Ovary (tissue), 3 donors: ENCODE measurements at regions not wholly inside any gene's neighbourhood (a gene's known extent, or its start where the extent isn't known, plus 50 kb on each side); places are given as distances from the start of the nearest gene placed in this dataset.

Experiments used
- CTCF ChIP-seq, 3 donors: fragments of 450-650 bp in 2 of 3; fragments of 200-600 bp in 1 of 3; IDR thresholded peaks; one replicate each; pipeline versions ENCODE4 v1.5.1 to v1.8.0; 2016 to 2022; ENCODE audit warnings: antibody characterized with exemption in 3 of 3, mild to moderate bottlenecking in 1 of 3
- EP300 ChIP-seq: sonication (generic); formaldehyde crosslinking; IDR thresholded peaks from one replicate; pipeline ENCODE4 v1.6.1; 2017; ENCODE audit warnings: antibody characterized with exemption
- POLR2A ChIP-seq: fragments of 450-650 bp; IDR thresholded peaks from one replicate; pipeline ENCODE4 v1.6.1; 2017; ENCODE audit warnings: antibody characterized with exemption, mild to moderate bottlenecking, moderate library complexity
- donor health status: DM: no; HTN: no; CAD: no.

- TF ChIP-seq CTCF (IDR thresholded peaks at IDR 0.05) (no peak), EP300 (no peak), POLR2A (no peak)
These were observed 50.1 kb upstream of the CNTN3 start for GRCh38 chr3:74664606-74665005.
